ENCODE measurements at regions not wholly inside any gene's neighbourhood (a gene's known extent, or its start where the extent isn't known, plus 50 kb on each side); places are given as distances from the start of the nearest gene placed in this dataset.

- H3K4me3 ChIP-seq (ENCODE audit: low read depth, low read length), result no peak overlapping the region
- no peak for TF ChIP-seq CTCF (IDR thresholded peaks at IDR 0.05; ENCODE audit: control insufficient read depth, extremely low read depth, insufficient read depth)
- DNase-seq (ENCODE audit: low read depth), result no peak
Observed at GRCh38 chr2:128836559-128837100, 518.0 kb upstream of the HS6ST1 start.

GRCh38 chr2:128838244-128838643 lies 519.6 kb upstream of the HS6ST1 start:
- no peak overlapping the region for H3K4me3 ChIP-seq (ENCODE audit: low read depth, low read length)
- TF ChIP-seq CTCF (IDR thresholded peaks at IDR 0.05; ENCODE audit: control insufficient read depth, extremely low read depth, insufficient read depth), result no peak
- no peak for DNase-seq (ENCODE audit: low read depth)

- TF ChIP-seq CTCF (IDR thresholded peaks at IDR 0.05; ENCODE audit: control insufficient read depth, extremely low read depth, insufficient read depth), result no peak
- H3K4me3 ChIP-seq (ENCODE audit: low read depth, low read length), result no peak overlapping the region
- DNase-seq (ENCODE audit: low read depth), result no peak
Observed at GRCh38 chr2:128841803-128842202, 523.1 kb upstream of the HS6ST1 start.

- DNase-seq (ENCODE audit: low read depth), result no peak
- no peak overlapping the region for H3K4me3 ChIP-seq (ENCODE audit: low read depth, low read length)
- no peak for TF ChIP-seq CTCF (IDR thresholded peaks at IDR 0.05; ENCODE audit: control insufficient read depth, extremely low read depth, insufficient read depth)
Observed at GRCh38 chr2:128867311-128867710, 548.6 kb upstream of the HS6ST1 start.

GRCh38 chr2:128867936-128868636 lies 549.4 kb upstream of the HS6ST1 start:
- no peak overlapping the region for H3K4me3 ChIP-seq (ENCODE audit: low read depth, low read length)
- peak; percentile 10 for DNase-seq (ENCODE audit: low read depth)
- no peak for TF ChIP-seq CTCF (IDR thresholded peaks at IDR 0.05; ENCODE audit: control insufficient read depth, extremely low read depth, insufficient read depth)

GRCh38 chr2:128868686-128869551 lies 550.3 kb upstream of the HS6ST1 start:
- TF ChIP-seq CTCF (IDR thresholded peaks at IDR 0.05; ENCODE audit: control insufficient read depth, extremely low read depth, insufficient read depth), result no peak
- no peak for DNase-seq (ENCODE audit: low read depth)
- H3K4me3 ChIP-seq (ENCODE audit: low read depth, low read length), result no peak overlapping the region

All from LNCaP clone FGC (cell line).